DND-41 (cell line): ENCODE measurements at regions not wholly inside any gene's neighbourhood (a gene's known extent, or its start where the extent isn't known, plus 50 kb on each side); places are given as distances from the start of the nearest gene placed in this dataset.

Source experiments
- ATAC-seq: fragments of 200-7000 bp; cut with Tn5 transposase; 3 replicates; pipeline ENCODE4 v1.9.1; 2021; ENCODE audit warnings: low read depth; ENCODE audit not compliant: insufficient read depth
- DNase-seq: peaks from one replicate; pipeline ENCODE4 v3.0.0-alpha.2; 2020
- H2AFZ ChIP-seq: 2 replicates; pipeline ENCODE4 v1.6.0; 2012; ENCODE audit warnings: low read depth, low read length
- H3K27ac ChIP-seq: 2 replicates; pipeline ENCODE4 v1.5.1; 2012; ENCODE audit warnings: low read length, inconsistent platforms
- H3K27me3 ChIP-seq: fragments of 200-600 bp; sonication (generic); 2 replicates; pipeline ENCODE4 v1.6.0; 2012; ENCODE audit warnings: low read length, mild to moderate bottlenecking, inconsistent platforms; ENCODE audit not compliant: insufficient read depth, poor library complexity
- H3K36me3 ChIP-seq: 2 replicates; pipeline ENCODE4 v1.5.1; 2012; ENCODE audit warnings: low read length, inconsistent platforms; ENCODE audit not compliant: insufficient read depth
- H3K4me1 ChIP-seq: 2 replicates; pipeline ENCODE4 v1.5.1; 2012; ENCODE audit warnings: mild to moderate bottlenecking, low read length; ENCODE audit not compliant: insufficient read depth
- H3K4me2 ChIP-seq: 2 replicates; pipeline ENCODE4 v1.6.0; 2012; ENCODE audit warnings: mild to moderate bottlenecking, moderate library complexity, low read length, inconsistent platforms; ENCODE audit not compliant: insufficient read depth
- H3K4me3 ChIP-seq, 2 experiments: fragments of 200-600 bp in 1 of 2; shearing (Covaris generic) in 1 of 2; 2 replicates each; pipeline ENCODE4 v1.5.1; 2012 to 2016; ENCODE audit warnings: inconsistent platforms in 2 of 2, low read length in 2 of 2, mild to moderate bottlenecking in 2 of 2, low read depth in 1 of 2, moderate library complexity in 1 of 2
- H3K79me2 ChIP-seq: 2 replicates; pipeline ENCODE4 v1.6.0; 2012; ENCODE audit warnings: low read length, inconsistent platforms; ENCODE audit not compliant: insufficient read depth
- H3K9ac ChIP-seq: 2 replicates; pipeline ENCODE4 v1.6.0; 2012; ENCODE audit warnings: low read depth, mild to moderate bottlenecking, inconsistent platforms, low read length, moderate library complexity
- H3K9me3 ChIP-seq: 2 replicates; pipeline ENCODE4 v1.5.1; 2012; ENCODE audit warnings: low read length, moderate library complexity, mild to moderate bottlenecking, inconsistent platforms; ENCODE audit not compliant: insufficient read depth, severe bottlenecking
- H4K20me1 ChIP-seq: 2 replicates; pipeline ENCODE4 v1.6.0; 2012; ENCODE audit warnings: low read length; ENCODE audit not compliant: insufficient read depth
- CTCF ChIP-seq: IDR thresholded peaks from 2 replicates; pipeline ENCODE4 v1.5.1; 2012; ENCODE audit warnings: borderline replicate concordance, low read length, moderate library complexity, mild to moderate bottlenecking; ENCODE audit not compliant: poor library complexity, severe bottlenecking; ENCODE audit errors: extremely low read depth
- EZH2 ChIP-seq: IDR thresholded peaks from 3 replicates; pipeline ENCODE4 v1.6.1; 2012; ENCODE audit warnings: borderline replicate concordance, low read depth, mild to moderate bottlenecking, moderate library complexity, low read length, inconsistent platforms; ENCODE audit not compliant: severe bottlenecking

- no peak for ATAC-seq
- Histone ChIP-seq H3K4me2 (no peak overlapping the region), H3K27ac (no peak overlapping the region), H3K4me3 (no peak overlapping the region), H4K20me1 (no peaks in the 10 kb centered on the region), H3K4me1 (no peaks in the 10 kb centered on the region), H3K79me2 (no peaks in the 10 kb centered on the region), H3K9me3 (no peaks in the 10 kb centered on the region), H3K36me3 (no peaks in the 10 kb centered on the region), H3K9ac (no peak overlapping the region), H2AFZ (no peak overlapping the region), H3K27me3 (no peaks in the 10 kb centered on the region)
- TF ChIP-seq CTCF (no peak), EZH2 (no peak)
- no peak for DNase-seq
Measured at GRCh38 chr2:16225071-16225470, 284.7 kb downstream of the MYCN start.

GRCh38 chr2:16224298-16225045 is 284.1 kb downstream of the MYCN start:
- H3K9me3 ChIP-seq = no peaks in the 10 kb centered on the region
- TF ChIP-seq EZH2 (no peak), CTCF (no peak)
- ATAC-seq (no peak), DNase-seq (no peak)
- no peaks in the 10 kb centered on the region for H3K36me3 ChIP-seq
- H3K4me3 ChIP-seq = no peak overlapping the region
- no peaks in the 10 kb centered on the region for H3K4me1 ChIP-seq
- H3K27ac ChIP-seq = no peak overlapping the region
- H3K9ac ChIP-seq = no peak overlapping the region
- H4K20me1 ChIP-seq = no peaks in the 10 kb centered on the region
- no peak overlapping the region for H2AFZ ChIP-seq
- H3K27me3 ChIP-seq = no peaks in the 10 kb centered on the region
- no peaks in the 10 kb centered on the region for H3K79me2 ChIP-seq
- no peak overlapping the region for H3K4me2 ChIP-seq

DNA sequence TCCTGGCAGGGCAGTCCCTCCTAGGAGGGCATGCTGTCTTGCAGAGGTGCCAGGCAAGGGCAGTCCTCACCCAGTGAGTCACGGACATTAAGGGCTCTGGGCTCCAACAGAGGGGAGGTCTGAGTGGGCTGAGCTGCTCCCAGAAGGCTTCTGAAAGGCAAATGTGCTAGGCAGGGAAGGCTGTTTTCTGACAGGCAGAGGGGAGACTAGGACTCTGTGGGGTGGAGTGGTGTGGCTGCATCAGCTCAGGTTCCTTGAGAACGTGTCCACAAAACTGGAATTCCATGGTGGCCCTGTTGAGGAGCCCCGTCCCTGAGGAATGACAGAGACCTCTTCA is 283.5 kb downstream of the MYCN start:
- no peak for TF ChIP-seq EZH2
- TF ChIP-seq CTCF = no peak
- H3K27ac ChIP-seq = no peak overlapping the region
- H3K4me3 ChIP-seq = no peak overlapping the region

More for the DNA sequence above, 283.5 kb downstream of the MYCN start:
- Histone ChIP-seq H3K4me2 (no peak overlapping the region), H2AFZ (no peak overlapping the region), H3K27me3 (no peaks in the 10 kb centered on the region), H3K36me3 (no peaks in the 10 kb centered on the region), H3K4me1 (no peaks in the 10 kb centered on the region), H3K9me3 (no peaks in the 10 kb centered on the region), H3K9ac (no peak overlapping the region), H4K20me1 (no peaks in the 10 kb centered on the region), H3K79me2 (no peaks in the 10 kb centered on the region)
- ATAC-seq (no peak), DNase-seq (no peak)
